ENCODE measurements at regions not wholly inside any gene's neighbourhood (a gene's known extent, or its start where the extent isn't known, plus 50 kb on each side); places are given as distances from the start of the nearest gene placed in this dataset.
"Not testable (repeated sequence)": the region's sequence is repeated elsewhere in the genome, so short reads cannot be mapped to it uniquely, and the experiment has no call there.

DNA sequence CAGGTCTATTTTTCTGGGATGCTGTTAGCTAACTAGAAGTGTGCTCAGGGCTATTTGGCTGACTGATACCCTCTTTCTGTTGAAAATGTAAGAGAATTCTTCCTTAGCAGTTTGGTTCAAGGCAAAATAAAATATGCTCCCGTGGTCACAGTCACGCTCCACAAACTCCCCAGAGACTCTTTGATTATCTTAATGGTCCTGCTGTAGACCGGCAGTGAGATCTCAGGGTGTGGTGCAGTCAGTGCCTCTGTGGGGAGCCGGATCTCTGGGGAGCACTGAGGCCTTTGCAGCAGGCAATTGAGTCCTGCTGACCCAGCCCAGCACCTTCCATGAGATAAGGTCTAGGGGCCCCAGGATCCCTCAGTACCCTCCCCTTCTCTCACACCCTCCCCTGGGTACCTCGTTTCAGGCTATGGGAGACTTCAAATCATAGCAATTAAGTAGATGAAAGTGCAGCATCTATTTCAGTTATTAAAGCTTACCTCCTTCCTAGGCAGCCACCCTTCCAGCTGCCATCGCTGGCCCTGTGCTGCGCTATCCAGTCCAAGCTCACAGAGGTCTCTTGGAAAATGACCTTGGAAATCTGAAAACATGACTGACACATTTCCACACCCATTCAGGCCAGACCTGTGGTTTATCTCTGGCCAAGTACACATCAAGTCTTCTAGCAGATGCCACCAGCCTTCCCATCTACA lies 98.1 kb downstream of the SEC16B start:
- Histone ChIP-seq H2BK120ac (ENCODE audit: low read depth, low read length) (no peak overlapping the region), H3K4me2 (ENCODE audit: insufficient read depth, low read length, poor library complexity, severe bottlenecking) (no peak overlapping the region), H2BK12ac (ENCODE audit: low read length) (no peak overlapping the region), H3K4me3 (ENCODE audit: low read length in 2 of 2) (no peak overlapping the region), H3K4me1 (ENCODE audit: control insufficient read depth in 2 of 2, insufficient read depth in 1 of 2, low read depth in 1 of 2, low read length in 2 of 2) (no peaks in the 10 kb centered on the region), H3K27ac (replicated peaks; ENCODE audit: low read length) (no peak overlapping the region), H2BK5ac (ENCODE audit: low read length) (no peak overlapping the region), H3K9me3 (replicated peaks in 1 of 2; ENCODE audit: control insufficient read depth in 2 of 2, insufficient read depth in 1 of 2, low read depth in 1 of 2, low read length in 2 of 2) (no peaks in the 10 kb centered on the region), H4K91ac (ENCODE audit: low read depth, low read length, poor library complexity) (no peak overlapping the region), H4K8ac (ENCODE audit: low read depth, low read length) (no peak overlapping the region), H3K18ac (ENCODE audit: low read length) (no peak overlapping the region), H3K4ac (ENCODE audit: low read length) (no peak overlapping the region), H3K79me1 (ENCODE audit: low read depth, low read length) (no peaks in the 10 kb centered on the region), H3K23ac (ENCODE audit: low read depth, low read length, poor library complexity) (no peak overlapping the region), H3K27me3 (ENCODE audit: control insufficient read depth in 3 of 3, insufficient read depth in 3 of 3, low read depth in 1 of 3, low read length in 3 of 3) (no peaks in the 10 kb centered on the region), H3K14ac (ENCODE audit: low read length) (no peak overlapping the region), H3K9ac (ENCODE audit: low read depth, low read length, poor library complexity) (no peak overlapping the region), H3K36me3 (replicated peaks in 1 of 2; ENCODE audit: control insufficient read depth in 2 of 2, insufficient read depth in 2 of 2, low read length in 2 of 2) (no peaks in the 10 kb centered on the region), H2AFZ (ENCODE audit: low read length) (no peak overlapping the region), H2AK5ac (ENCODE audit: low read depth, low read length) (no peak overlapping the region), H2BK15ac (ENCODE audit: low read length) (no peak overlapping the region)
- no peak for DNase-seq (ENCODE audit: low spot score)
- no CpG with 5 or more reads among the region's 7 CpGs for WGBS, 2 donors (ENCODE audit: extremely low coverage in 2 of 2, insufficient read length in 2 of 2, insufficient replicate concordance in 1 of 2)

GRCh38 chr1:177869586-177869985 lies 100.3 kb downstream of the SEC16B start:
- Histone ChIP-seq H2AFZ (ENCODE audit: low read length) (no peak overlapping the region), H3K27me3 (ENCODE audit: control insufficient read depth in 3 of 3, insufficient read depth in 3 of 3, low read depth in 1 of 3, low read length in 3 of 3) (no peaks in the 10 kb centered on the region), H3K4ac (ENCODE audit: low read length) (no peak overlapping the region), H2BK120ac (ENCODE audit: low read depth, low read length) (no peak overlapping the region), H3K4me1 (ENCODE audit: control insufficient read depth in 2 of 2, insufficient read depth in 1 of 2, low read depth in 1 of 2, low read length in 2 of 2) (no peaks in the 10 kb centered on the region), H2BK12ac (ENCODE audit: low read length) (no peak overlapping the region), H2BK5ac (ENCODE audit: low read length) (no peak overlapping the region), H2BK15ac (ENCODE audit: low read length) (no peak overlapping the region), H4K91ac (ENCODE audit: low read depth, low read length, poor library complexity) (no peak overlapping the region), H3K4me3 (ENCODE audit: low read length in 2 of 2) (no peak overlapping the region), H4K8ac (ENCODE audit: low read depth, low read length) (no peak overlapping the region), H3K9ac (ENCODE audit: low read depth, low read length, poor library complexity) (no peak overlapping the region), H3K79me1 (ENCODE audit: low read depth, low read length) (no peaks in the 10 kb centered on the region), H2AK5ac (ENCODE audit: low read depth, low read length) (no peak overlapping the region), H3K27ac (replicated peaks; ENCODE audit: low read length) (no peak overlapping the region), H3K14ac (ENCODE audit: low read length) (no peak overlapping the region), H3K4me2 (ENCODE audit: insufficient read depth, low read length, poor library complexity, severe bottlenecking) (no peak overlapping the region), H3K18ac (ENCODE audit: low read length) (no peak overlapping the region), H3K9me3 (replicated peaks in 1 of 2; ENCODE audit: control insufficient read depth in 2 of 2, insufficient read depth in 1 of 2, low read depth in 1 of 2, low read length in 2 of 2) (no peaks in the 10 kb centered on the region), H3K36me3 (replicated peaks in 1 of 2; ENCODE audit: control insufficient read depth in 2 of 2, insufficient read depth in 2 of 2, low read length in 2 of 2) (no peaks in the 10 kb centered on the region), H3K23ac (ENCODE audit: low read depth, low read length, poor library complexity) (no peak overlapping the region)
- no CpG with 5 or more reads among the region's 4 CpGs for whole genome bisulfite sequencing, 2 donors (ENCODE audit: extremely low coverage in 2 of 2, insufficient read length in 2 of 2, insufficient replicate concordance in 1 of 2)
- DNase-seq (ENCODE audit: low spot score), result no peak

GRCh38 chr1:177869011-177869410 lies 100.8 kb downstream of the SEC16B start:
- not testable (repeated sequence) for H3K4me1 ChIP-seq (ENCODE audit: control insufficient read depth in 2 of 2, insufficient read depth in 1 of 2, low read depth in 1 of 2, low read length in 2 of 2)

DNA sequence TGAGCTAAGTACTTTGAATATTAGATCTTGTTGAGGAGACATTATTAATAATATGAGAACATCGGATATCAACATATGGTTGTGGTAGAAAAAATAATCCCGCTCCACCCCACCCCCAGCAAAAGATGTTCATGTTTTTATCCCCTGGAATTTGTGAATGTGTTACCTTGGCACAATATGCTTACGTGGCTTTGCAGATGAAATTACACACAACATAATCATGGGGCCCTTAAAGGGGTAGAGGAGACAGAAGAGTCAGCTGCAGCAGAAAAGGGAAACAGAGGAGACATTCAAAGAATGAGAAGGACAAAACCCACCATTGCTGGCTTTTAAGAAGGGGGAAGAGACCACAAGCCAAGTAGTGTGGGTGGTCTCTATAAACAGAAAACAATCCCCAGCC lies 104.1 kb downstream of the SEC16B start:
- Histone ChIP-seq H3K9me3 (replicated peaks in 1 of 2; ENCODE audit: control insufficient read depth in 2 of 2, insufficient read depth in 1 of 2, low read depth in 1 of 2, low read length in 2 of 2) (no peaks in the 10 kb centered on the region), H3K79me1 (ENCODE audit: low read depth, low read length) (no peaks in the 10 kb centered on the region), H3K27me3 (ENCODE audit: control insufficient read depth in 3 of 3, insufficient read depth in 3 of 3, low read depth in 1 of 3, low read length in 3 of 3) (no peaks in the 10 kb centered on the region), H2BK15ac (ENCODE audit: low read length) (no peak overlapping the region), H3K36me3 (replicated peaks in 1 of 2; ENCODE audit: control insufficient read depth in 2 of 2, insufficient read depth in 2 of 2, low read length in 2 of 2) (no peaks in the 10 kb centered on the region), H4K91ac (ENCODE audit: low read depth, low read length, poor library complexity) (no peak overlapping the region), H4K8ac (ENCODE audit: low read depth, low read length) (no peak overlapping the region), H3K4me3 (ENCODE audit: low read length in 2 of 2) (no peak overlapping the region), H3K27ac (replicated peaks; ENCODE audit: low read length) (no peak overlapping the region), H2BK120ac (ENCODE audit: low read depth, low read length) (no peak overlapping the region), H3K4me2 (ENCODE audit: insufficient read depth, low read length, poor library complexity, severe bottlenecking) (no peak overlapping the region), H3K4ac (ENCODE audit: low read length) (no peak overlapping the region), H3K14ac (ENCODE audit: low read length) (no peak overlapping the region), H3K9ac (ENCODE audit: low read depth, low read length, poor library complexity) (no peak overlapping the region), H3K18ac (ENCODE audit: low read length) (no peak overlapping the region), H3K4me1 (ENCODE audit: control insufficient read depth in 2 of 2, insufficient read depth in 1 of 2, low read depth in 1 of 2, low read length in 2 of 2) (no peaks in the 10 kb centered on the region), H3K23ac (ENCODE audit: low read depth, low read length, poor library complexity) (no peak overlapping the region), H2BK5ac (ENCODE audit: low read length) (no peak overlapping the region), H2BK12ac (ENCODE audit: low read length) (no peak overlapping the region), H2AK5ac (ENCODE audit: low read depth, low read length) (no peak overlapping the region), H2AFZ (ENCODE audit: low read length) (no peak overlapping the region)
- DNase-seq (ENCODE audit: low spot score), result no peak
- no CpG with 5 or more reads among the region's 3 CpGs for WGBS, 2 donors (ENCODE audit: extremely low coverage in 2 of 2, insufficient read length in 2 of 2, insufficient replicate concordance in 1 of 2)

More at GRCh38 chr1:177869011-177869410, 100.8 kb downstream of the SEC16B start:
- not testable (repeated sequence) for H3K27ac ChIP-seq (replicated peaks; ENCODE audit: low read length); H2BK120ac ChIP-seq (ENCODE audit: low read depth, low read length); H3K36me3 ChIP-seq (replicated peaks in 1 of 2; ENCODE audit: control insufficient read depth in 2 of 2, insufficient read depth in 2 of 2, low read length in 2 of 2); H3K27me3 ChIP-seq (ENCODE audit: control insufficient read depth in 3 of 3, insufficient read depth in 3 of 3, low read depth in 1 of 3, low read length in 3 of 3); H2AK5ac ChIP-seq (ENCODE audit: low read depth, low read length); H3K4me3 ChIP-seq (ENCODE audit: low read length in 2 of 2); H4K91ac ChIP-seq (ENCODE audit: low read depth, low read length, poor library complexity); H3K79me1 ChIP-seq (ENCODE audit: low read depth, low read length); H3K14ac ChIP-seq (ENCODE audit: low read length); DNase-seq (ENCODE audit: low spot score); H3K4me2 ChIP-seq (ENCODE audit: insufficient read depth, low read length, poor library complexity, severe bottlenecking); H2BK15ac ChIP-seq (ENCODE audit: low read length); H3K23ac ChIP-seq (ENCODE audit: low read depth, low read length, poor library complexity); H3K4ac ChIP-seq (ENCODE audit: low read length); H4K8ac ChIP-seq (ENCODE audit: low read depth, low read length); H2BK12ac ChIP-seq (ENCODE audit: low read length); H3K18ac ChIP-seq (ENCODE audit: low read length); H2BK5ac ChIP-seq (ENCODE audit: low read length); H3K9me3 ChIP-seq (replicated peaks in 1 of 2; ENCODE audit: control insufficient read depth in 2 of 2, insufficient read depth in 1 of 2, low read depth in 1 of 2, low read length in 2 of 2); H2AFZ ChIP-seq (ENCODE audit: low read length); H3K9ac ChIP-seq (ENCODE audit: low read depth, low read length, poor library complexity)

Measured in neuronal stem cell (in vitro differentiated cells).